K562 (cell line): ENCODE measurements at regions not wholly inside any gene's neighbourhood (a gene's known extent, or its start where the extent isn't known, plus 50 kb on each side); places are given as distances from the start of the nearest gene placed in this dataset.

Experiments used
- BCOR ChIP-seq: fragments of 450-650 bp; IDR thresholded peaks from 2 replicates; pipeline ENCODE4 v1.6.1; 2016
- CCNT2 ChIP-seq: IDR thresholded peaks from 2 replicates; pipeline ENCODE4 v1.6.1; 2011; ENCODE audit warnings: borderline replicate concordance, low read depth, mild to moderate bottlenecking, moderate library complexity, mixed read lengths, low read length; ENCODE audit not compliant: insufficient read length; ENCODE audit errors: extremely low read depth
- GABPB2 ChIP-seq: fragments of 250-450 bp; sonication (Bioruptor Pico); conservative IDR thresholded peaks from 2 replicates; pipeline ENCODE4 v1.5.1; 2021; ENCODE audit warnings: mild to moderate bottlenecking
- KAT2B ChIP-seq: IDR thresholded peaks from one replicate; pipeline ENCODE4 v1.6.1; 2012; ENCODE audit warnings: low read depth, mild to moderate bottlenecking, control low read depth, inconsistent platforms, low read length, moderate library complexity
- LEF1 ChIP-seq: fragments of 450-650 bp; IDR thresholded peaks from 2 replicates; pipeline ENCODE4 v1.6.1; 2016; ENCODE audit warnings: mild to moderate bottlenecking
- MECOM ChIP-seq: fragments of 250-450 bp; sonication (Bioruptor Pico); IDR thresholded peaks from 2 replicates; pipeline ENCODE4 v1.8.0; 2022; ENCODE audit warnings: inconsistent platforms
- MGA ChIP-seq: fragments of 450-650 bp; IDR thresholded peaks from 2 replicates; pipeline ENCODE4 v1.6.1; 2016; ENCODE audit warnings: mild to moderate bottlenecking, moderate library complexity
- NBN ChIP-seq: fragments of 450-650 bp; IDR thresholded peaks from 2 replicates; pipeline ENCODE4 v1.6.1; 2016; ENCODE audit warnings: low read depth, mild to moderate bottlenecking
- RBFOX2 ChIP-seq: fragments of 200-400 bp; formaldehyde crosslinking; IDR thresholded peaks from 2 replicates; pipeline ENCODE4 v1.6.1; 2017; ENCODE audit warnings: low read depth, mild to moderate bottlenecking, low read length, moderate library complexity
- SAFB ChIP-seq: fragments of 200-400 bp; formaldehyde crosslinking; IDR thresholded peaks from 2 replicates; pipeline ENCODE4 v1.6.1; 2017; ENCODE audit warnings: low read depth, low read length, borderline replicate concordance
- SREBF2 ChIP-seq: sonication (generic); formaldehyde crosslinking; IDR thresholded peaks from 2 replicates; pipeline ENCODE4 v1.4.0; 2020; ENCODE audit warnings: mild to moderate bottlenecking, missing genetic modification reagents
- TBL1XR1 ChIP-seq, 2 experiments: IDR thresholded peaks; 2 replicates each; pipeline ENCODE4 v1.6.1; 2012; ENCODE audit warnings: improper control_type of control experiment in 2 of 2, low read length in 2 of 2, mild to moderate bottlenecking in 1 of 2
- ZNF3 ChIP-seq: fragments of 250-450 bp; sonication (Bioruptor Pico); IDR thresholded peaks from 2 replicates; pipeline ENCODE4 v1.5.0; 2021; ENCODE audit warnings: mild to moderate bottlenecking, moderate library complexity
- TF ChIP-seq, protein P1 (sequence below), 2 experiments: fragments of 450-650 bp; conservative IDR thresholded peaks; 2 replicates each; pipeline ENCODE4 v1.6.1; 2017; ENCODE audit warnings: mild to moderate bottlenecking in 2 of 2, moderate library complexity in 2 of 2

GRCh38 chr4:126776361-126776760 is 856.4 kb upstream of the INTU start (continued):
- TF ChIP-seq MGA = no peak
- no peak for TF ChIP-seq ZNF3 (CRISPR knock-in tag)
- TF ChIP-seq KAT2B = no peak
- no peak for TF ChIP-seq NBN
- no peak for TF ChIP-seq MECOM (CRISPR knock-in tag)
- no peak for TF ChIP-seq GABPB2
- no peak for TF ChIP-seq SAFB
- TF ChIP-seq BCOR = no peak
- 0 out of 2 replicates have a peak, but pooled peaks have one; percentile 38 for TF ChIP-seq LEF1
- no peak for TF ChIP-seq TBL1XR1 (IDR thresholded peaks at IDR 0.05; ENCODE audit: low read length in 2 of 2)
- TF ChIP-seq, protein P1, sequence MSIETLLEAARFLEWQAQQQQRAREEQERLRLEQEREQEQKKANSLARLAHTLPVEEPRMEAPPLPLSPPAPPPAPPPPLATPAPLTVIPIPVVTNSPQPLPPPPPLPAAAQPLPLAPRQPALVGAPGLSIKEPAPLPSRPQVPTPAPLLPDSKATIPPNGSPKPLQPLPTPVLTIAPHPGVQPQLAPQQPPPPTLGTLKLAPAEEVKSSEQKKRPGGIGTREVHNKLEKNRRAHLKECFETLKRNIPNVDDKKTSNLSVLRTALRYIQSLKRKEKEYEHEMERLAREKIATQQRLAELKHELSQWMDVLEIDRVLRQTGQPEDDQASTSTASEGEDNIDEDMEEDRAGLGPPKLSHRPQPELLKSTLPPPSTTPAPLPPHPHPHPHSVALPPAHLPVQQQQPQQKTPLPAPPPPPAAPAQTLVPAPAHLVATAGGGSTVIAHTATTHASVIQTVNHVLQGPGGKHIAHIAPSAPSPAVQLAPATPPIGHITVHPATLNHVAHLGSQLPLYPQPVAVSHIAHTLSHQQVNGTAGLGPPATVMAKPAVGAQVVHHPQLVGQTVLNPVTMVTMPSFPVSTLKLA (conservative IDR thresholded peaks at IDR 0.05) = 0 out of 4 replicates have a peak, but pooled peaks of 1 of the 2 experiments have one; percentile 23
- TF ChIP-seq RBFOX2 = no peak
- no peak for TF ChIP-seq CCNT2
- TF ChIP-seq SREBF2 (CRISPR knock-in tag) = no peak
